ENCODE measurements at regions not wholly inside any gene's neighbourhood (a gene's known extent, or its start where the extent isn't known, plus 50 kb on each side); places are given as distances from the start of the nearest gene placed in this dataset.

DNA sequence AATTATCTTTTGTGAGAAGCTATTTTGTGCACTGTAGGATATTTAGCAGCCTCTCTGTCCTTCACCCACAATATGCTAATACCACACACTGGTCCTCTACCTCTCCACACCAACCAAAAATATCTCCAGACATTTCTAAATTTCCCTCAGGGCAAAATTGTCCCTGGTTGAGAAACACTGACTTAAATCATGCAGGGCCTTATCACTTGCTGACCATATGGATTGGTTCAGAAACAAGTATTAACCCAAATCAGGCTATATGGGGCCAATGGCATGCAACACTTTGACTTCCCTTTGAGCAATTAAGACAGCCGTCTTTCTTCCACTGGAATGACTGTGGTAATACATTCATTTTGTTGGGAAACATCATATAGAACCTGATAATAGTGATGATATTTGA, 251.1 kb downstream of the CNTN3 start:
- no TSS peak for BruUV-seq (replicated peaks)
- Mint-ChIP-seq H3K4me3 (ENCODE audit: unreplicated experiment) (no peak overlapping the region), H3K4me1 (ENCODE audit: low read depth, unreplicated experiment) (no peaks in the 10 kb centered on the region), H3K27ac (ENCODE audit: unreplicated experiment) (no peak overlapping the region), H3K36me3 (ENCODE audit: insufficient read depth, unreplicated experiment) (no peaks in the 10 kb centered on the region), H3K27me3 (ENCODE audit: insufficient read depth, unreplicated experiment) (peaks cover 2% of the 10 kb centered on the region), H3K9me3 (ENCODE audit: unreplicated experiment) (no peaks in the 10 kb centered on the region)
- CTCF ChIA-PET: no interaction called here
- DNase-seq: no peak
- TF ChIP-seq, protein P1, sequence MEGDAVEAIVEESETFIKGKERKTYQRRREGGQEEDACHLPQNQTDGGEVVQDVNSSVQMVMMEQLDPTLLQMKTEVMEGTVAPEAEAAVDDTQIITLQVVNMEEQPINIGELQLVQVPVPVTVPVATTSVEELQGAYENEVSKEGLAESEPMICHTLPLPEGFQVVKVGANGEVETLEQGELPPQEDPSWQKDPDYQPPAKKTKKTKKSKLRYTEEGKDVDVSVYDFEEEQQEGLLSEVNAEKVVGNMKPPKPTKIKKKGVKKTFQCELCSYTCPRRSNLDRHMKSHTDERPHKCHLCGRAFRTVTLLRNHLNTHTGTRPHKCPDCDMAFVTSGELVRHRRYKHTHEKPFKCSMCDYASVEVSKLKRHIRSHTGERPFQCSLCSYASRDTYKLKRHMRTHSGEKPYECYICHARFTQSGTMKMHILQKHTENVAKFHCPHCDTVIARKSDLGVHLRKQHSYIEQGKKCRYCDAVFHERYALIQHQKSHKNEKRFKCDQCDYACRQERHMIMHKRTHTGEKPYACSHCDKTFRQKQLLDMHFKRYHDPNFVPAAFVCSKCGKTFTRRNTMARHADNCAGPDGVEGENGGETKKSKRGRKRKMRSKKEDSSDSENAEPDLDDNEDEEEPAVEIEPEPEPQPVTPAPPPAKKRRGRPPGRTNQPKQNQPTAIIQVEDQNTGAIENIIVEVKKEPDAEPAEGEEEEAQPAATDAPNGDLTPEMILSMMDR (IDR thresholded peaks at IDR 0.05; ENCODE audit: insufficient read depth in 1 of 2, low read depth in 1 of 2, low read length in 1 of 2, severe bottlenecking in 1 of 2, unreplicated experiment in 1 of 2): no peak
- intact Hi-C loops (cut with micrococcal nuclease; ENCODE audit: unreplicated experiment): no loop called here
- no peaks in the 10 kb centered on the region for H3K9me3 ChIP-seq
- POLR2A ChIA-PET: no interaction called here
- H3K4me3 ChIP-seq (ENCODE audit: low read depth, low read length): no peak overlapping the region
- no peaks in the 10 kb centered on the region for H3K4me1 ChIP-seq
- no peaks in the 10 kb centered on the region for H3K27me3 ChIP-seq (replicated peaks; ENCODE audit: control insufficient read depth, insufficient read depth, low read length)
- H3K36me3 ChIP-seq (ENCODE audit: control insufficient read depth, insufficient read depth, low read length): no peaks in the 10 kb centered on the region

DNA sequence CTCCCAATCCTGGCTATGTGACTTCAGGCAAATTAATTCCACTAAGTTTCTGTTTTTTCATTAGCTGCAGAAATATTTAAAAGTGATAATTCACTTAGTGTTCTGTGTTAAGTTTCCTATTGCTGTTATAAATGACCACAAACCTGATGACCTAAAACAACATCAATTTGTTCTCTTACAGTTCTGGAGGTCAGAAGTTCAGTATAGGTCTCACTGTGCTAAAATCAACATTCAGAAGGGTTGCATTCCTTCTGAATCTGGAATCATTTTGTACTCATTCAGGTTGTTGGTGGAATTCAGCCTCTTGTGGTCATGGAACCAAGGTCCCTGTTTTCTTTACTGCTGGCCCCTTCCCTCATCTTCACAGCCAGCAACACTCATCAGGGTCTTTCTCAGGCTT, 254.1 kb downstream of the CNTN3 start:
- TF ChIP-seq, protein P1 (IDR thresholded peaks at IDR 0.05; ENCODE audit: insufficient read depth in 1 of 2, low read depth in 1 of 2, low read length in 1 of 2, severe bottlenecking in 1 of 2, unreplicated experiment in 1 of 2): no peak
- H3K9me3 ChIP-seq: no peaks in the 10 kb centered on the region
- BruUV-seq (replicated peaks): no TSS peak
- POLR2A ChIA-PET: no interaction called here
- no peak overlapping the region for H3K27ac Mint-ChIP-seq (ENCODE audit: unreplicated experiment)
- H3K27me3 ChIP-seq (replicated peaks; ENCODE audit: control insufficient read depth, insufficient read depth, low read length): no peaks in the 10 kb centered on the region
- H3K36me3 ChIP-seq (ENCODE audit: control insufficient read depth, insufficient read depth, low read length): no peaks in the 10 kb centered on the region
- CTCF ChIA-PET: no interaction called here
- H3K9me3 Mint-ChIP-seq (ENCODE audit: unreplicated experiment): no peaks in the 10 kb centered on the region
- no peaks in the 10 kb centered on the region for H3K36me3 Mint-ChIP-seq (ENCODE audit: insufficient read depth, unreplicated experiment)
- intact Hi-C loops (cut with micrococcal nuclease; ENCODE audit: unreplicated experiment): no loop called here
- no peaks in the 10 kb centered on the region for H3K4me1 ChIP-seq
- no peaks in the 10 kb centered on the region for H3K4me1 Mint-ChIP-seq (ENCODE audit: low read depth, unreplicated experiment)
- no peak for DNase-seq
- no peak overlapping the region for H3K4me3 ChIP-seq (ENCODE audit: low read depth, low read length)
- peaks cover 2% of the 10 kb centered on the region for H3K27me3 Mint-ChIP-seq (ENCODE audit: insufficient read depth, unreplicated experiment)
- no peak overlapping the region for H3K4me3 Mint-ChIP-seq (ENCODE audit: unreplicated experiment)

DNA sequence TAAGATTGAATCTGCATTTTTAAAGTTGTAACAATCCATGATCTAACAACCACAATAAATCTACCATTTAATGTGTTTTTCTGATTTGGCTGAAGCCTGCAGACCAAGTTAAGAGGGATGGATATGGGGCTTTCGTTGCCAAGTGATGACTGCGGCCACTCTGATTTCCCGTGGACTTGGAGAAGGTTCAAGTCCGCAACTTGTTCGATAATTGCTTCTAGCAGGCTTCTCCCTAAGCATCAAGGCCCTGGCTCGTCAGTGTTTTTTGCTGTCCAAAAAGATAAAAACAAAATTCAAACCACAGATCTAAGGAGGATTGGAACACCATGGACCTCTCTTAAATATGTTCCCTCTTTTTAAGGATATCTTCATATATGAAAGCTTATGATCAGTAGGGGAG, 256.6 kb downstream of the CNTN3 start:
- Mint-ChIP-seq H3K4me3 (ENCODE audit: unreplicated experiment) (no peak overlapping the region), H3K9me3 (ENCODE audit: unreplicated experiment) (no peaks in the 10 kb centered on the region), H3K27ac (ENCODE audit: unreplicated experiment) (no peak overlapping the region), H3K4me1 (ENCODE audit: low read depth, unreplicated experiment) (no peaks in the 10 kb centered on the region), H3K36me3 (ENCODE audit: insufficient read depth, unreplicated experiment) (no peaks in the 10 kb centered on the region), H3K27me3 (ENCODE audit: insufficient read depth, unreplicated experiment) (no peaks in the 10 kb centered on the region)
- CTCF ChIA-PET: no interaction called here
- H3K27me3 ChIP-seq (replicated peaks; ENCODE audit: control insufficient read depth, insufficient read depth, low read length): no peaks in the 10 kb centered on the region
- intact Hi-C loops (cut with micrococcal nuclease; ENCODE audit: unreplicated experiment): no loop called here
- TF ChIP-seq, protein P1 (IDR thresholded peaks at IDR 0.05; ENCODE audit: insufficient read depth in 1 of 2, low read depth in 1 of 2, low read length in 1 of 2, severe bottlenecking in 1 of 2, unreplicated experiment in 1 of 2): no peak
- POLR2A ChIA-PET: no interaction called here
- no TSS peak for BruUV-seq (replicated peaks)
- H3K36me3 ChIP-seq (ENCODE audit: control insufficient read depth, insufficient read depth, low read length): no peaks in the 10 kb centered on the region
- H3K4me3 ChIP-seq (ENCODE audit: low read depth, low read length): no peak overlapping the region
- H3K4me1 ChIP-seq: no peaks in the 10 kb centered on the region
- no peaks in the 10 kb centered on the region for H3K9me3 ChIP-seq
- no peak for DNase-seq

Measured in Caco-2 (cell line).